Cerebellar cortex (tissue), 1 donor: ENCODE measurements at regions not wholly inside any gene's neighbourhood (a gene's known extent, or its start where the extent isn't known, plus 50 kb on each side); places are given as distances from the start of the nearest gene placed in this dataset.

Source experiments
- DNase-seq: peaks from one replicate; pipeline ENCODE4 v3.0.0-alpha.2; 2015; ENCODE audit warnings: low spot score

DNA sequence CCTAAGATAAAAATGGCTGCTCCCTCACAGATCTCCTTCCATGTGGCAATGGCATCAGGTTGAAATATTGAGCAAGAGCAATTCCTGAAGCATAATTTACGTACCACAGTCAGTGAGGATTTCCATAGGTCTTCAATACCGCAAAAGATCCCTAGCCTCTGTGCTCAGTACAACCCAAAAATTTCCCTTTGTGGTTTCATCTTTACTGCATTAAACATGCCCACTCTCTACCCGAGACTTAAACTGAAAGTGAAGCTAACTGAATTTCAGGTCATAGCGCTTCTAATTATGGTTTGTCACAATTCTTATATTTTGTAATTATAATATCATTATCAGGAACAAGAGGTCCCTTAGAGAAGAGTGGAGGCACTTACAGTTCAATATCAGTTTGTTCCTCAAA is 1071.1 kb downstream of the XPNPEP1 start:
- no peak for DNase-seq

DNA sequence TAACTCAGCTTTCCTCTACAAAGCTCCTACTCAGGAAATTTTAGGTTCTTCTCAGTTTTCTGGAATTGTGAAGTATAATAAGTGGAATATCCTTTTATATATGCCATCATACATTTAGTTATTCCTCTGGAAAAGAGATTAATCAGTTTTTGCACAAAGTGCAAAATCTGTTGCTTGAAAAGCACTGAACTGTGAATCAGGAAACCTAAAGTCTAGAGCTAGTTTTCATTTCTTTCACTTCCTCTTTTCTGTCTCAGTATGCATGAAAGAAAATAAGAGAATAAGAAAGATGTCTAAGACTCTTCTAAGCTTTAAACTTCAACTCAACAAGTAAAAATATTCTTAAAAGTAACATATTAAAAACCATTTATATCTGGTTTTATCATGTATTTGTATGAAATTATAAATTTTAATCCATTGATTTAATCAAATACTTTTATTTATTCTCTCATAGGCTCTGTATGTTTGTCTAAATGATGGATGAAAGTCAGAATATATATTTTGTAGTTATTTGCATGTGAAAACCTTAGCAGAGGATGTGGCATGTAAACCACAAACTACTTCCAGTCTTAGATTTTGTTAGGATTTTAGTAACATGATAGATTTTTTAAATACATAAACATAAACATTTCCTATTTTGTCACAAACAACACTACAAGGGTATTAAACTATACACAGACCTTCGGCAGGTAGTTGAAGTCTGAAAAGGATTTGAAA is 1073.0 kb downstream of the XPNPEP1 start:
- no peak for DNase-seq

DNA sequence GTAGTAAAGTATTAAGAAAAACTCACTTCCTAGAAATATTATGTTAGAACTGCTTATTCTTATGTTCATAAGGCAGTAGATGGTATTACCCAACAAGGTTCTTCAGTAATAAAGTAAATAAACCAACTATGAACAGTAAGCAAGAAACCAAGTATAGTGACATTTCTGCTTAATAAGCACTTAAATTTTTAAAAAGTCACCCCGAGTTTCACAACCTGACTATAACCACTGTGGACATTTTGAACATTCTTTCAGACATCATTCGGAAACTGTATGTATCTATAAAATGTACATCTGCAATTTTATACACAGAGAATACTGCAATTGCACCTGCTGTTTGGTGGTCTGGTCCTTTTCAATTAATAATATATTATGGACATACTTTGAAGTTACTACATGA is 1073.6 kb downstream of the XPNPEP1 start:
- DNase-seq, result no peak

DNA sequence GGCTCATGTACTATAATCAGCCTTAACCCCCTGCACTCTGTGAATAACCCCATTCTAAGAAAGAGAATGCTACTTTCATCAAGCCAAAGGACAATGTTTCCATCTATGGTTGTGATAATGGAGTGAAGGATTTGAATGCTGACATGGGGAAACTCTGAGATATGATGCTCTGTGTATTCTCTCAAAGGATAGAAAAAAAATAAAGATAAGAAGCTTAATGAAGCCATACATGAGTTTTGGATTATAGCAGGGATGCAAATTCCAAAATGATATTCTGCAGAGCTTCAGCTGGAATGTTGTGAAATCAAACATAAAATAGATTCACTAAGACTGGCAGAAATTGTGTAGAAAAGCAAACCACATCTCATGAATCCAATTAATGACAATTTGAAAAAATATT is 1074.1 kb downstream of the XPNPEP1 start:
- DNase-seq, result no peak

DNA sequence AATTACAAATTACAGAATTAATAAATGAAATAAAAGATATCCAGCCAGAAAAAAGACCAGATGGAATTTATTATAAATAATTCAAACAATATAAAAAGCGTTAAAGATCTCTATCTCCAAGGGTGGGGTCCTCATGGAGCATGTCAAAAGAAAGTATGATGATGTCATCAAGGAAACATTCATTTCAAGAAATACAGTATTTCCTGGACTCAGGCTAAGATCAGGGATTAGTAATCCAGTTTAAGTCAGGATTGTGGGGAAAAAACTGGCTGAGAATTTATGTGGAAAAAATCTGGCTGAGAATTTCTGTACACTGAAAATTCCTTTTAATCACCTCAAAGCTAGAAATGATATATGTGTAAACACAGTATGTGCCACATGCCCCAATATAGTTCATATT is 1075.3 kb downstream of the XPNPEP1 start:
- no peak for DNase-seq

DNA sequence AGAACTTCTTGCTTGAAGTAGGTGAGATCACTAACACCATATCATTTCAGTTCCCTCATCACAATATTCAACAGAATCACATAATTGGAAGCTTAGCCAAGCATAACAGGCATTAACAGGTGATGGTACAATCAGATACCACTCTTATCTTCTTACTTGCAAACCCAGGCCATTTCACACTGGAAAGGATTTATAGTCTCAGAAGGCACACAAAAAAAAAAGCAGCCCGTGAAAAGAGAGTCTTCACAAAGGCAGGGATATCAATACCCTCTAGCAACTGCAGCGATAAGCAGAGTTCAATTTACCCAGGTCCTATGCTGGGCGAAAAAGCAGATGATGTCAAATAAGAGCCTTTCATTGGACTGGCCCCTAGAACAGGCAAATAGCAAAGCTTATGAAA is 1082.4 kb downstream of the XPNPEP1 start:
- no peak for DNase-seq

DNA sequence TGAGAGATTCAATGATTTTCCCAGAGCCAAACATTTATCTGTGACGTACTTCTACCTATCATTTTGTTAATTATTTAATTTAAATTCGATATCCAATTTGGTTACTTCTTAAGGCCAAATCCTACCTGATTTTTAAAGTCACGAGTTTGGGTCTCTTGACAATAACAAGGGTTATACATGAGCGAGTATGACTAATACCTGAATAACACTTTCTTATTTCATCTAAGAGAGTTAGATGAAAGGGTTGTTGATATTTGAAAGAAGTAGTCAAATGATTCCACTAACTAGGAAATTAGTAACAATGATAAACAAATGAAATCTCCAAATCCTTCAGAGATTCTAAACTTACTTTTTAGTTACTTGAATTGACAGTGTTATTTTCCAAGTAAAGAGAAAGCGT is 1086.9 kb downstream of the XPNPEP1 start:
- no peak for DNase-seq

DNA sequence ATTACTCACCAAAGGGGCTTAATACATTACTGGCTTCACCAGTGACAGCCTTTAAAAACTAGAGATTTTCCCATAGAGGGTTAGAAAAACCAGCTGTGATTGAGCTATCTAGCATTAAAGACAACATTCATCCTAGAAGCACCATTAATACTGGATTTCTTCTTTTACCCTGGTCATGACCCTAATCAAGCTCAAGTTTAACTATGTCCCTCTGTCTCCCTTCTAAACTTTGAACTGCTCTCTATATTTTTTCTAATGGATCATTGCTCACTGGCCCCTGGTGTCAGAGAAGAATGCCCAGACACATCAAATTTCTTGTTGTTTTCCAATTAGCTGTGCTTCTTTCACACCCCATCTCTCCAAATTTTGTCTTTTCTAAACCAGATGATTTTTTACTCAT is 1101.3 kb downstream of the XPNPEP1 start:
- no peak for DNase-seq

DNA sequence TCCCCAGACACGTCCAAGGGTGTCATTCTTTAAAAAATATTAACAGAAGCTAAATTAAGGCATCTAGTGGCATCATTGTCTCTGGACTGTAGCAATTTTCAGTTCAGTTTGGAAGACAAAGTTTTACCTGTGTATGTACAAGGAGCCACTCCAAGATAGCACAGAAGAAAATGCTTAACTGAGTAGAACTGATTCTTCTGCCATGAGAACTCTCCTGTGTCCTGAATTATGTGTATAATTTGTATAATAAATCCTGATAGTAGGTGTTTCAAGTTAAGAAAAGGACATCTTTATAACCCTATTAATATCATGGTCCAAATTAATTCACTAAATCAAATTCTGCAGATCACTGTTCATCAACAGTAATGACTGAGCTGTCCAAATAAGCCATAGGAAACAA is 1104.0 kb downstream of the XPNPEP1 start:
- no peak for DNase-seq

DNA sequence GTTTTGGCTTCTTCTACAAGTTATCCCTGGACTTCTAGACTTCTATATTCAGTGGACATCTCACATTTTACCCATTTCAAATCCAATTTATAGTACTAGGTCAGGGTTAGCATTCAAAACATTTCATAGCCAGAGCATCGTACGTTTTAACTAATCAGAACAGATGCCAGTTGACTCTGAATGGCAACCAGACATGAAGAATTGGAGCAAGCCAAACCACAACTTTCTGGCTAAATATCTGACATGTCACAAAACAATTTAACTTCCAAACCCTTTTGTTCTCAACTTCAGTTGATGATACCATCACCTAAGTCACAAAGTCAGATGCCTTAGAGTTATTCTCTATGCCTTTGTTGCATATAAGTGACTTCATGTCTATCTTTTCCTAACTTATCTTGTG is 1105.7 kb downstream of the XPNPEP1 start:
- no peak for DNase-seq

DNA sequence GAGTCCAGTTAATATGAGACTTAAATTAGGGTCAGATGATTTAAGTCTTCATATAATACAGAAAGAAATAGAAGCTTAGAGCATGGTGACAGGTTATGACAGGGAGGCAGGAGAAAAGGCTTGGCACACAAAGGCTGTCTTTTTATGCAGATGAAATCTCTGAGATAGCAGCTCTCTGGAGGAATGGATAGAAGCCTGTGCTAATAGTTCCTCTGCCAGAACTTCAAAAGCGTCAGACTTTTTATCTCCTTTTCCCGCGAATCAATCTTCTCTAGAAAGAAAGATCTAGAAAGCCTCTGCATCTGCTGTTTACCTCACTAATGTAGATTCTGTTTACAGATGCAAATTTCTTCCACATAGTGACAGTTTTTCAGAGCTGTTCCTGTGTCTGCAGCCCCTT is 1106.2 kb downstream of the XPNPEP1 start:
- no peak for DNase-seq

DNA sequence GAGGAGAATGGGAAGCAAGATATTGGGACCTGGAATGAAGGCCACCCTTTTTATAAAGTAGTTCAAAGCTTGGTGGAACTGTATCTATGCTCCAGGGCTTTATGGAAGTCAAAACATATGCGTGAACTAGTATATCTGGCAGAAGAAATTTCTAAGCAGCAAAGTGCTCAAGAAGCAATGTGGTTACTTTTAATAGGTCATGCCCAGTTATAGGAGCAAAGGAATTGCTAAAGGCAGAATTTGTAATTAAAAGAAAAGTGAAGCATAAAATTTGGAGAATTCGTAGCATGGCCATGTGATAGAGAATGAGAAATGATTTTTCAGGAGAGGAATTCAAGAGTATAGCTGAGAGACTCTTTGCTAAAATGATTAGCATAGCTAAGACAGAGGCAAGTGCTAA is 1110.4 kb downstream of the XPNPEP1 start:
- DNase-seq, result no peak

DNA sequence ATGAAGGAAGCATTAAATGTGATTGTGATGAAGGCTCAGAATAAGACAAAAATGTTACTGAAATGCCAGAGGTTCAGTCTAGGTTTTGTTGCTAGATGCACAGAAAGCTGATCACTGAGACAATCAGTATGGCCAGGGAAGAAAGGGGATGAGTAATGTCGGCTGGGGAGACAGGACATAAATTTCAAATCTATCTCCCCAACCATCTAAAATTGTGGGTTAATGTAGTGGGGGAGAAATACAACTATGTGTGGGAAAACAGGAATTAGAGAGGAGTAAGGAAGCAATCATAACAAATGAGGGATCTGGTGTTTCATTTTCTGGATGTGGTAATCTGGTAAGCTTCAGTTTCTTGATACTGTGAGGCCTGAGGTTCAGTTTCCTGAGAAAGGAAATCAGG is 1111.0 kb downstream of the XPNPEP1 start:
- DNase-seq, result no peak

DNA sequence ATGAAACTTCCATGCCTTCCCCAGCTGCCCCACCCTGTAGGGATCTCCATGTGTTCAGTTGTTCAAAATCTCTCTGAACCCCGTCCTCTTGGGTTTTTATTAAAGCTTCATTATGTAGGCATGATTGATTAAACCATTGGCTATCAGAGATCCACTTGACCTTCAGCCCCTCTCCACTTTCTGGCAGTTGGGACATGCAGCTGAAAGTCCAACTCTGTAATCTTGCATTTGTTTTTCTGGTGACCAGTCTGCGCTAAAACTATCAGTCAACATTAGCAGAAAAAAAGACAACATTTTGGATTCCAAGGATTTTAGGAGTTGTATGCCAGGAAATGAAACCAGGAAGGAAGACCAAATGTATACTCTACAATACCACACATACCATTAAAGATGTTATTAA is 1115.1 kb downstream of the XPNPEP1 start:
- DNase-seq, result no peak

DNA sequence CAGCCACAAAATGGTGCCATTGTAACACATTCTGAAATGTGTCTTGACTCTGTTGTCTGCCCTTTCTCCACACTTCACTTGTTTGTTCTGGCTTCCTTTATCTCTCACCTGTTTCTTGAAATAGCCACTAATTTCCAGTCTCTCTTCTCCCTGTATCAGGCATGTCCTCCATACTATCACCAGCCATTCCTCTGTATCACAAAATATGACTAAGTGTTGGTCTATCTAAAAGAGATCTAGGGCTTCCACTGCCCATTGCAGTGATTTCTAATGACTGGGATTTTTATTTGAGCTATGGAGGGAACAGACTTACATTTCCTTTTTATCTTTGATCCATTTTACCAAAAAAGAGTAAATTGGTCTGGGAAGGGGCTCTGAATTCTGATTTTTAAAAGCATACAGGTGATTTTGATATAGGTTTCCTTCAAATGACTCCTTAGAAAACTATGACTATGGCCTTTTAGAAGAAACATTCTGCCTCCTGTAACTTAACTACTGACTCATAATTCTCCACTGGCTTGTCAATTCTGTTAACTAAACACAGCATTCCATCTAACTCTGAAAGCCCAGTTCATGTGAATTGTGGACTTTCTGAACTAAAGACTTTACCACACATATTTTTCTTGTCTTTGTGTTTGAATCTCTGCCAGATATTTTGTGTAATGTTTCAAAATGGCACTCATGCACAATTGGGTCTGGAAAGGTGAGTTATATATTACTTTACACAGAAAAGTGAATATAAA is 1121.4 kb downstream of the XPNPEP1 start:
- DNase-seq, result no peak

DNA sequence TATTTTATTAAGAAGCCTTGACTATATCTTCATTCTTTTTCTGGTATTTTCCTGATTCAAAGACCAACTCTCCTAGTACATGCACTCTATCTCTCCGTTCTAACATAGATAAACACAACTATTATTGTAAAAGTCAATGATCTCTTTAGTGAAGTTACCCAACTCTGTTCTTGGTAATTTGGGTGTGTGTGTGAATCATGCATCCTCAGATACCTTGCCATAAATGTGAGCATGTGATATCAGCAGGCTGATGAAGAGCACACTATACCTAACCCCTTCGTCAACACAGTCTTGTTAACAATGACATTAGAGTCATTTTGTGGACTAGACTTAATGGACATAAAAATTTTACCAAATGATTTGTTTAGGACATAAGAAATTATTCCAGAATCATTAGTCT is 1122.1 kb downstream of the XPNPEP1 start:
- no peak for DNase-seq

DNA sequence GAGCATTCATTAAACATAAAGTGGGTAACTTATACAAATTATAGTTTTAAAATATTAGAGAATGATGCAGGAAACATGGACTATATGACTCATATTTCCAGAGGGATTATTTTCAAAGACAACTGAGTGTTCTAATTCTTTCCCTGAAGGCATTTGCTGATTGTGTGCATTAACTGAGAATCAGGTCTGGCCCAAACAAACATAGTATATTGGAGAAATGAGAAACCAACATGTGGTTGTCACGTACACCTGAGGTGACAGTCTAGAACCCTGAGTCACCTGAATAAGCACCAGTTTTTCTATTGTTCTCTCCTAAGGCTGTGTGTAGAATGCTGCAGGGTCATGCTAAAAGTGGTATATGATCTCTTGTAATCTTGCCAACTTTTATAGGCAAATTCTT is 1125.7 kb downstream of the XPNPEP1 start:
- no peak for DNase-seq

DNA sequence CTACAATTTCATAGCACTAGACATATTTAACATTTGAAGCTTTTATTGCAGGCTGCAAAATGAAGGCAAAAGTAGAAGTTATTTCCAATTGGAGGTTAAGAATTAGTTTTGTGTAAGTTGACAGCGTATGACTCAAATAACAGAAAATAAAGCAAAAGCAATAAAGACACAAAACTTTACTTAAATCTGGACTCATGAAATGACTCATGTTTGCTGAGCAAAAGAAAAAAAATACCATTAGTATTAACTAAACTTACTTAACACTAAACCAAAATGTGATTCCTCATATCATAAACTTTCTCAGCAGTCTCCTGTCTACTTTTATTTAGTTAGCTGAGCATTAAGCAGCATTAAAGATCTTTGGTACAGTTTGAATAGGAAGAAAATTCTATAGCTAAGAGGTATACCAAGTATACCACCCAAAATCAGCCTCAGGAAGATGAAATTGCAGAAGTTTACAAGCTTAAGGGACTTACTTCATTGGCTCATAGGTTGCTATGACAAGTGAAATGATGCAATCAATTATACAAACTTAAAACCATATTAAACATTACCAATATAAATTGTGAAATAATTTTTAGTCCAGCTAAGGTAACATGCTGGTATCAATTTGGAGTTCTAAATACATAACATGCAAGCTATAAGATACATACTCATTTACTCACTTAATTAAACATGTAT is 1131.4 kb downstream of the XPNPEP1 start:
- DNase-seq, result no peak

DNA sequence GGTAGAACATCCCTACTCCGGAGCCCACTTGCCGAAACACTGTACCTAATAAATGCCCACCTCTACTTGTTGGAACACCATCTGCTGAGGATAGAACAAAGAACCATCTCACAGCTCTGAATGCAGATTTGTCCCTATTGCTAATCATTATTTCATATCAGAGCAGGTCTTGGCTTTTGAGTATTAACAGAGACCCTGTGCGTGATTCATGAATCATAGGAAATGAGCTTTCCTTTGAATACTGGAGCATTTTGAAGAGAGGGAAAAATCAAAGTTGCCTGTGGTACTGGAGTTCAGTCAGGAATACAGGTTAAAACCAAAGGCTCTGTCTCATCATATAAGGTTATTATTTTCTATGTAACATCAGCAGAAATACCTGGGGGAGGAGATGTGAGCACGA is 1132.3 kb downstream of the XPNPEP1 start:
- DNase-seq, result no peak

DNA sequence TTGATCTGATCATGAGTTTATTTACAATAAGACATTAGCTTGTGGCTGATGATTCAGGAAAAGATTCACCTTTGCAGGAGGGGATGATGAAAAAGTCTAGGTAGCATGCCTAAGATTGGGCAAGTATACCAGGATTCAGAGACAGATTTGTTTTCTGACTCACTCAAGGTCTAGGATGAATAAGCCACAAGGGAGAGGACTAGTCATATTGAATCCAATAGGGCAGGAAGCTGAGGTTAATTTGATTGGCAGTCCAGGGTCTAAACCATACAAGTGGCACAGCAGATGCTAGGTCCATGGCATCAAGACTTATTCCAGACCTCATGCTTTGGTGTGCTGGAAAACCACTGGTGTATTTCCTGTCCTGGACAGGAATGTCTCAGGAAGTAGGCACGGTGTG is 1133.4 kb downstream of the XPNPEP1 start:
- DNase-seq, result no peak

DNA sequence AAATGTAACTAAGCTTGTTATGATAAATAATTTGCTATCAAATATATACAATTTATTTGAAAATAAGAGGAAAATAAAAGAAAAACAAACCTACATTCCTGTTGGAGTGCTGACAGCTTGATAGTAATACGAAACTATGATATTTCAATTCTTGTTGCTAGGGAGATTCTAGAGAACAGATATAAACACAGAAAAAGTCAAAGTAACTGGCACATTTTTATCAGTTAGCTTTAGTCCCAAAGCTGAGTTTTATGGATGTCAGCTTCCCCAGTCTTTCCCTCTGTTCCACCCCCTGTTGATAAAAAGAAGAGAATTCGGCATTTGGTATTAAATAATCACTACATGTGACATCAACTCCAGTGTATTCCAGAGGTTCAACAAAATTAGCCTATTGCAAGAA is 1134.0 kb downstream of the XPNPEP1 start:
- DNase-seq, result no peak

DNA sequence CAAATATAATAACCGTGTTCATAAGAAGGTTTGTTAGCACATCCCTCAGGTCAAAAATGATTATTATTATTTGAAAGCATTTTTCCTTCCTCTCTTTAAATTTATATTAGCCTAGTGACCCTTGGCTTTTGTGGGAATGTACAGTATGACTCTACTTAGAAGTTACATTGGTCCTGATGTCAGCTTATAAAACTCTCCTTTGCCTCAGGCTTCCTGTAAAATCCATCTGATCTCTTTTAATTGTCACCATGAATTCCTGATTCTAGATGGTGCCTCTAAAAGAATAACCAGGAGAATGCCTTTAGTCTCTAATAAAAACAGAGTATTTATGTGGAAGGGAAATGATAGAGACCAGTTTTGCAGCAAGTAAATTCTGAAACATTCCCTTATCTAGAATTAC is 1134.4 kb downstream of the XPNPEP1 start:
- DNase-seq, result no peak

DNA sequence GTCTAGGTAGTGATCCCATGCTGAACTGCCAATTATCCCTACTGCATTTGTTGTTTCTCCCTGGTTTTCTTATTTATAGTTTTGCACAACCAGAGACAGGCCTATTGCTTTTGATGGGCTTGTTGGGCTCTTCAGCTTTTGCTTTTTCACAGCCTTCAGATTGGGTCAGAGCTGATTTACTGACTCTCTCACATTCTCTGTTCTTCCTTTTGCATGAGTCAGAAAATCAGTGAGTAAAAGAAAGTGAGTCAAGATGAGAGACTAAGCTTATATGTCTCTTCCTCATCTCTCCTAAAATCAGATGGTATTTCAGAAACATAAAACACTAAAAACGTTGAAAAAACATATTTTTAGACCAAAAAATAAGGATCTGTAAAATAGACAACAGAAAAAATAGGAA is 1135.4 kb downstream of the XPNPEP1 start:
- DNase-seq, result no peak
